Skin of body (tissue), 1 donor: ENCODE measurements at regions not wholly inside any gene's neighbourhood (a gene's known extent, or its start where the extent isn't known, plus 50 kb on each side); places are given as distances from the start of the nearest gene placed in this dataset.
"Not testable (repeated sequence)": the region's sequence is repeated elsewhere in the genome, so short reads cannot be mapped to it uniquely, and the experiment has no call there.

Source experiments
- DNase-seq: peaks from one replicate; lab custom pipeline; 2025; lab: John Stamatoyannopoulos, UW

DNA sequence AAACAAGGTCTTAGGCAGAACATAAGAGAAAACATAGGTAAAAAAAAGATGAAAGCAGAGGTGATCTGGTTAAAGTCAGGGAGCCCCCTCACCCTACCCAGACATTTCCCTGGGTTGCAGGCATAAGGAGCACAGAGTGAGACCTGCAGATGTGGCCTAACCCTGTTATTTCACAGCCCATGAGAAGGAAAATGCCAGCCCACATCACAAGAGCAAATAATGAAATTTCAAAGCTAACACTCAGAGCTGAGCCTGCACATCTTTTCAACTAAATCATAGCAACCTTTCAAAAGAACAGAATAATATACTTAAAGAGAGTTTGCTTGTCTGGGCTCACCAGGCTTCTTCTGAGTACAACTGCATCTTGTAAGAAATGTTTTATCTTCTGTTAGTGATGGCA is 295.4 kb downstream of the RPAP3 start:
- DNase-seq: no peak

DNA sequence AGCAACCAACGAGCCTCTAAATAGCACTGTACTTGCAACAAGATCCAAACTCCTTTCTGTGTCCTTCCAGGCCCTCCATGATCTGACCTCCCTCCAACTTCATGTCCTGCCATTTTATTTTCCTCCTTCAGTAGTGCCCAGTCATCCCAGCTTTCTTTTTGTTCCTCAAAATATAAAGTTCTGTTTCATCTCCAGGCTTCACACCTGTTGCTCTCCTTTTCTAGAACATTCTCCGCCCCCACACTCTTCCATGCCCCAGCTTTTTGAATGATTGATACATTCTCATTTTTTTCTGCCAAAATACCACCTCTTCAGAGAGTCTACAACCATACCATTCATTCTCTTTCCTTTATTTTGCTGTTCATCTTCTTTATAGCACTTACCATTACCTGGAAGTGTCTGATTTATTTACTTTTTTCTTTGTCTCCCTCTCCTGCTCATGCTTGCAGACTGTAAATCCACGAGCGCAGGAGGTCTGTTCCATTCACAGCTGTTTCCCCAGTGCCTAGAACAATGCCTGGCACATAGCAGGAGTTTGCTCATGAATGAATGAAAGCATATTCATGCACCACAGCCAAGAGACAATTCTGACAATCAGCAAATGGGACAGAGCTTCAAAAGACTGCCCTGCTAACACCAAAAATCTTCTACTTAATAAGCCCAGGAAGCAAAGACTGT is 296.4 kb downstream of the RPAP3 start:
- DNase-seq: no peak

DNA sequence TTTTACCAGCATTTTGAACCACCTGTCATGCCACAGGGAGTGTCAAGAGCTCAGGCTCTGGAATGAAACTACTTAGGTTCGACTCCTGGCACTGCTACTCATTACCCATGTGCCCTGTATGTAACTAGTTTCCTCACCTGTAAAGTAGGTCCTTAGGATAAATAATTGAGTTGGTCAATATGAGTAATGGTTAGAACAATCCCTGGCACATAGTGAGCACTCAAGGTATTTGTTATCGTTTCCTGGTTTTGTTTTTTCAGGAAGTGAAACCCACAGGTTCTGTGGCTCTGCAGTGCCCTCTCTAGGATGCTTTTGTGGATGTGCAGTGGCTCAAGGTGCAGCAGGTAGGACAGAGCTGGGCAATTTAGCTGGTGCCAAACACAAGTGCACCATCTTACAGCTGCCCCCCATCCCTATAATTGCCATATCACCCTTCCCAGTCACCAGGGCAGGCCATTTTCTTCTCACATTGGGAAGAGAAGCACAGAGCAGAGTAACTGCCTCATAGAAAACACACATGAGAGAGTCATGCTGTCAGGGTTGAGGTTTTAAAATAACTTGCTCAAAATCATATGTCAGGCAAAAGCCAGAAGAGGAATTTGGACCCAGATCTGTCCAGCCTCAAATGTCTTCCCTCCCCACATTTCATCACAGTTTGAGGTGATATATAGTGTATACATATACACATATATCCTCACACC is 297.5 kb downstream of the RPAP3 start:
- no peak for DNase-seq

DNA sequence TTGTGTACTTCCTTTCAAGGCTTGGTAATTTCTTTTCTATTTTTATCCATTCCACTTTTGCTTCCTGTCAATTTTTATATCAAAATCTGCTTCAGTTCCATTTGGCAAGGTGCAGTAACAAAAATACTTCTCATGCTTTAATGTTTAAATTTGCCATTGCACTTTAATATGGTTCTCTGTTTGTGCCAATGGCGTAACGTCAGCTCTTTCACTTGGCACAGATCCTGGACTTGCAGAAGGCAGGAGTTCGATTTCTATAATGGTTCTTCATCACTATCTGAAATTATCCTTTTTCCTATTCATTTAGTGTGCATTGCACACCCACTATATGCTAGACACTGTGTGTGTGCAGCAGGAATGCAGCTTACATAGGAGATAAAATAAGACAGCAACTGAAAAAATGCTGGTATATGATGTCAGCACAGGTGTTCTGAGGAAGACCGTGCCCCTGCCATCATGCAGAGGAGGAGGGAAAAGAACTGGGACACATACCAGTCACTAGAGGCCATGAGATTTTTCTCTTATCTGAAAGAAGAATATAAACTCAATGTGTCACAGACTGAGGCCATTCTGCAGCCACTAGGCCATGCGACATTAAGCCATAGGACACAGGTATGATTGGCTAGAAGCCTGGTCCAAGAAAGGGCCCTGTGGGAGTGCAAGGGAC is 298.2 kb downstream of the RPAP3 start:
- no peak for DNase-seq

DNA sequence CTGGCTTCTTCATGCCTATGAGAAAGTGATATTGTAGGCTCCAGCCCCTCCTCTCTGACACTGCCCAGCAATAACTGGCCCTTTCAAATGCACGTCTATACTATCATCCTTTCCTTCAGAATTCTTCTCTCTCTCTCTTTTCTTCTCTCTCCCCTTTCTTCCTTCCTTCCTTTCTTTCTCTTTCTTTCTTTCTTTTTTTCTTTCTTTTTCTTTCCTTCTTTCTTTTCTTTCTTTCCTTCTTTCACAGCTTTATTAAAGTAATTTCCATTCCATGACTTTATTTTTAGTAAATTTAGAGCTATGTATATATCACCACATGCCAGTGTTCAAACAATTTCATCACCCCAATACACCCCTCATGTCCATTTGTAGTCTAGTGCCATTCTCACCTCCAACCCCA is 302.1 kb downstream of the RPAP3 start:
- DNase-seq: no peak

DNA sequence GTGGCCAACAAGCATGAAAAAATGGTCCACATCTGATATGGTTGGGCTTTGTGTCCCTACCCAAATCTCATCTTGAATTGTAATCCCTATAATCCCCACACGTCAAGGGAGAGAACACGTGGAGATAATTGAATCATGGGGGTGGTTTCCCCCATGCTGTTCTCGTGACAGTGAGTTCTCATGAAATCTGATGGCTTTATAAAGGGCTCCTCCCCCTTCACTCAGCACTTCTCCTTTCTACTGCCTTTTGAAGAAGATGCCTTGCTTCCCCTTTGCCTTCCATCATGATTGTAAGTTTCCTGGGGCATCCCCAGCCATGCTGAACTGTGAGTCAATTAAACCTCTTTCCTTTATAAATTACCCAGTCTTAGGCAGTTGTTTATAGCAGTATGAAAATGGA is 304.6 kb downstream of the RPAP3 start:
- not testable (repeated sequence) for DNase-seq

DNA sequence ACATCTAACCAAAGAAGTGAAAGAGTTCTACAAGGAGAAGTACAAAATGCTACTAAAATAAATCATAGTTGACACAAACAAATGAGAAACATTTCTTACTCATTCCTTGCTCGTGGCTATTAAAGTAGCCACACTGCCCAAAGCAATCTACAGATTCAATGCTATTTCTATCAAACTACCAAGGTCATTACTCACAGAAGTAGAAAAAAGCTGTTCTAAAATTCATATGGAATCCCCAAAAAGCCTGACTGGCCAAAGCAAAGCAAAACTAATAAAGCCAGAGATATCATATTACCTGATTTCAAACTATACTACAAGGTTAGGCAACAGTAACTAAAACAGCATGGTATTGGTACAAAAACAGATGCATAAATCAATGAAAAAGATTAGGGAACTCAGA is 305.6 kb downstream of the RPAP3 start:
- DNase-seq: no peak

DNA sequence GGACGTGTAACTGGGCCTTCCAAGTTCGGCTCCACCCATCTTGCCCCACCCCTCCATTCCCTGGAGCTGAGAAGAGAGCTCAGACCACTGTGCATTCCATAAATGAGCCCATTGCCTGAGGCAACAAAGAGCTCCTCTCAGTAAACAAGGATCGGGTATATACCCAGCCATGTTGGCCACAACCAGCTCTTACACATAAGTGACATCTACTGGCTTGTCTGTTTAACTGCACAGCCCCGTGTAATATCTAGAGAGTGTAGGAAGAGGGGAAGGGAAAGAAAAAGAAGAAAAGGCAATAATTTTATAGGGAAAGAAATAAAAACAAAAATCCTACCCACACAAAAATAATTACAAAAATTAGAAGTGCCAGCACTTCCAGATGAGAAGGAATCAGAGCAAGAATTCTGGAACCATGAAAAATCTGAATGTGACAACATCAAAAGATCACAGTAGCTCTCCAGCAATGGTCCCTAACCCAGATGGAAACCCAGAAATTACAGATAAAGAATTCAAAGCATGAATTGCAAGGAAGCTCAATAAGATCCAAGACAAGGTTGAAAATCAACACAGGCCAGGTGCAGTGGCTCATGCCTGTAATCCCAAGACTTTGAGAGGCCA is 308.1 kb downstream of the RPAP3 start:
- no peak for DNase-seq

DNA sequence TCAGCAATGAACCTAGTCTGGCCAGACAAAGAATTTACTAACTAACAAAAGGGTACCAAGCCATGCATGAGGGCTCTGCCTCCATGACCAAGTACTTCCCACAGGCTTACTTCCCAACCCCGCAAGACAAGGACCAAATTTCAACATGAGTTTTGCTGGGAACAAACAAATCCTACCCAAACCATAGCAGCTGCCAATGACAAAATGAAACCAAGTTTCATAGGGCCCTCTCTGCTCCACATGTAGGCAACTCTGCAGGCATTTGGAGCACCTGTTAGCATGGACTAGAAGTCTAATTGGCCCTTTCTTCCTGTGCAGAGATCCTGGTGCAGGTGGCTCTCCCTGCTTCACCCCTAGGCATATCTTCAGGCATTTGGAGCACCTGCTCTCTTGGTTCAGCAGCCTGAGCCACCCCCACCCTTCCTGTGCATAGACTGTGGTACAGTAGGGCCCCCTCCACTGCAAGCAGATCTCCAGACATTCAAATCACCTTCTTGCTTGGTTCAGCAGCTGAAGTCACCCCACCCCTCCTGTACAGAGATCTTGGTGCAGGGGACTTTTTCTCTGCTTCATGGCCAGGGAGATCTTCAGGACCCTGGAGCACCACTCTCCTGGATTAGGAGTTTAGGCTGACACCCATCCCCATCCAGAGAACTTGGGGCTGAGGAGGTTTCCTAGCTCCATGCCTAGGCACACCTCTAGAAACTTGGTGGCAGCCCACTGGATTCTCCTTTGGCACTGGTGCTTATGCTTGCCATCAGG is 308.7 kb downstream of the RPAP3 start:
- no peak for DNase-seq

DNA sequence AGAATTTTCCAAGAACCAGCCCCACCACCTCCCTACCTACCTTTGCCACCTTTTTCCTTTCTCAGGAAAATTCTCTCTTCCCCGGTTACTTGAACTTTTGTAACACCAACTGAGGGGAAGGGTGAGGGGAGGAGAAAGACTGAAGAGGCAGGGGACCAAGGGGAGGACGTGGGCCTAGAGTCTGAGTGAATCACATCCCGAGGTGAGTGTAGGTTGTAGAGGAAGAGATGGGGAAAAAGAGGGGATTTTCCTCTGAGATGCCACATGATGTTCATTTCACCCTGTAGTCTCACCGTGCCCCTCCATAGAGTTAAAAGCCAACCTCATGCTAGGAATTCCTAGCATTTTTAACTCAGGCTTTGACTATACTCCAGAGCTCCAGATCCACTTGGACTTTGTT is 311.8 kb downstream of the RPAP3 start:
- no peak for DNase-seq

DNA sequence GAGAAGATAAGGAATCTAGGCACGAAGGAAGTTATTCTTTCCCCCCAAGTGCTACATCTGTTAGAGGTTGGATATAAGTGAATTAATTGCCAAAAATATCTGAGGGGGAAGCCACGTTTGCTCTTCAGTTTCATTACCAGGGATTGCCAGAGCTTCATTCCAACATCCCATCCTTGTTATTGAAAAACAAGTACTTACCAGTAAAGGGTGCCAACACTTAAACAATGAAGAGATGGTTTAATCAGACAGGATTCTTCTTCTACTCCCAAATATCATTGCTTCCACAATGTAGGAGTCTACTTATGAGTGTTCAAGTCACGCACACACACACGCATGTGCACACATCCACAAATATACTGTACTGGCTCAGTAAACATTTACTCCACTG is 312.4 kb downstream of the RPAP3 start:
- DNase-seq: peak; percentile 60

DNA sequence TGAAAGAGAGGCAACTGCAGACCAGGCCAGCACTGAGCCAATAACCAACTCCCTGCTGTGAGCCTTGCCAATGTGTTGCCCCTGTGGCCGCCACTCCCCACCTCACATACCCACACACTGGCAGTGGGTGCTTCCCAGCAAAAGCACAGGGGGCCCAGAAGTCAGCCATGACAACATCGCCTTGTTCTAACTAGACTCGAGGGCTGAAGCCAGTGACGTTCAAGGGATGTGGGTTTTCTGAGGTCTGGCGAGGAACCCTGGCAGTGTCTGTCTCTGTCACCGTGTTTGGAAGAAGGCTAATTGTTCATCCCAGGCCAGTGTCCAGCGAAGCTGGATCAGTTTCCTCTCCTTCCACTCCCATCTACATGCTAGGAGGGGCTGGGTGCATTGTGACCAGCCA is 311.8 kb upstream of the AMIGO2 start:
- DNase-seq: no peak

DNA sequence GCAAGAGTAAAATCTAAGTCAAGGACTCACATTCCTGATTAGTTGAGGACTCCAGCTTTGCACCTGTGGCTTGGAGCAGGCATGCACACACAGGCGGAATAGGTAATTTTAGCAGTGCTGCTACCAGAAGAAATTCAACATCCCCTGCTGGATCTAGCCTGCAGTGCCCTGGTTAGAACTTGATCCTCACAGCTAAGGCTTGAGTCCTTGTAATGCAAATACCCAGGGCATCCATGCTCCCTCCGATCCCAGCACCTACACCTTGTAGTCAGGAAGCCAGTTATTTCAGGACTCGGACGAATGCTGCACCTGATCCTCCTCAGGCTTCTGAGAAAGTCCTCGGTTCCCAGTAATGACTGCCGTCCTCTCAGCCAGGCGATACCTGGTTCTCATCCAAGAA is 309.0 kb upstream of the AMIGO2 start:
- no peak for DNase-seq

DNA sequence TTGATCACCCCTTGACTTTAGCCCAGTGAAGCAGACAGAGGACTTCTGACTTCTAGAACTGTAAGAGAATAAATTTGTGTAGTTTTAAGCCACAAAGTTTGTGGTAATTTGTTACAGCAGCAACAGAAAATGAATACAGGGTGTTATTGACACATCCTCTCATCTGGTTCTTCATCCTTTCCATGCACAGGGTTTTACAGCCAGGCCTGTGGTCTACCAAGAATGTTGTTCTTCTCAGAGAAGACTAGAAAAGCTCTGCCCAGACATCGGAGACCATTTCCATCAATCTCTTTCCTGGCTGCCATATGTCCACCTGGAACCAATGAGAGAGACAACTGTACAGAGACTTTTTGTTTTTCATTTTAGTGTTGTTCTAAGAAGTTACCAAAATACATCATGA is 308.2 kb upstream of the AMIGO2 start:
- peak; percentile 70 for DNase-seq

DNA sequence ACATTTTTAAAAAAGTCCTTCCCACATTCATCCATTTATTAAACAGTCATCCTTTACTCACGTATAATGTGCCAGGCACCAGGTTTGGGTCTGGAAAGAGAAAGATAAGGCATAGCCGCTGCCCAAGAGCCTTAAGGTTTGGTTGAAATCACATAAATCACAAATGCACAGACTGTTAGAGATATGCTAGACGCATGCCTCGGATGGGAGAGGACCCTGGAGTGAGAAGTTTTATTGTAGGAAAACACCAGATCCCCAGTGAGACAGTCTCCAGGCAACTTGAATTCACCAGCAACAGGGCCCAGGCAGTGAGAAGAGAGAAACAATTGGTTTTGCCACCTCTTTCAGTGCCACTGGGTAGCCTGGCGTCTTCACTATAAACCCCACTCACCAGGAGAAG is 305.9 kb upstream of the AMIGO2 start:
- no peak for DNase-seq

DNA sequence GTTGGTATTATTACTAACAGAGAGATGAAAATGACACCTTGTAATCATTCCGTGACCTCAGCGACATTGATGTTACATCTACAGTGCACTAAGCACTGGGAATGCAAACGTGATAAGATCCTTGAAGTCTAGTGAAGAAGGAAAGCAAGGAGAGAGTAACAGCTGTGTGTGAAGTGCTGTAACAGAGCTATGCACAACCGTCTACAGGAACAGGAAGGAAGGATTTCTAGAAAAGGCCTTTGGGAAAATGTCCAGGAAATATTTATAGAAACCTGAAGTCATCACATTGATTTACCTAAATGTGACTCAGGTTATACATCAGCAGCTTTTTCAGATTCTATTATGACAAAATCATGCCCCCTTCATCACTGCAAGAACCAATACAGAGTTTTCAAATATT is 304.2 kb upstream of the AMIGO2 start:
- no peak for DNase-seq

DNA sequence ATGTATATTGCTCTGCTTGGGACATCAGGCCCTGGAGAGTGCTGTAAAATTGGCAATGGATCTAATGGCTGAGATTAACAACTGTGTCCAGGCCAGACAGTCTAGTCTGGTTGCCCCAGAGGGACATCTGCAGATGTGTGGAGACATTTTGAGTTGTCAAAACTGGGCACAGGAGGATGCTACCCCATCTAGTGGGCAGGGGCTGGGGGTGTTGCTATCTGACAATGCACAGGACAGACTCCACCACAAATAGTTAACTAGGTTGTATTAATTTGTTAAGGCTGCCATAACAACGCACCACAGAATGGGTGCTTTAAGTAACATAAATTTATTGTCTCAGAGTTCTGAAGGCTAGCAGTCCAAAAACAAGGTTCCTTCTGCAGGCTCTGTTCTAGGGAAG is 302.5 kb upstream of the AMIGO2 start:
- no peak for DNase-seq

DNA sequence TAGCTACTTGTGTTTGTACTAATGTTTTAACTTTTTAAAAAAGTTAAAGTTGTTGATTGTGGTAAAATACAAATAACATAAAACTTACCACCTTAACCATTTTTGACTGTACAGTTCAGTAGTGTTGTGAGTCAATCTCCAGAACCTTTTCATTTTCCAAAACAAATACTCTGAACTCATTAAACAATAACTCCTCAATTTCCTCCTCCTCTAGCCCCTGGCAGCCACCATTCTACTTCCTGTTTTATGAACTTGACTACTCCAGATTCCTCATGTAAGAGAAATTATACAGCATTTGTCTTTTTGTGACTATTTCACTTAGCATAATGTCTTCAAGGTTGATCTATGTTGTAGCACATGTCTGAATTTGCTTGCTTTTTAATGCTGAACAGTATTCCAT is 299.1 kb upstream of the AMIGO2 start:
- no peak for DNase-seq

DNA sequence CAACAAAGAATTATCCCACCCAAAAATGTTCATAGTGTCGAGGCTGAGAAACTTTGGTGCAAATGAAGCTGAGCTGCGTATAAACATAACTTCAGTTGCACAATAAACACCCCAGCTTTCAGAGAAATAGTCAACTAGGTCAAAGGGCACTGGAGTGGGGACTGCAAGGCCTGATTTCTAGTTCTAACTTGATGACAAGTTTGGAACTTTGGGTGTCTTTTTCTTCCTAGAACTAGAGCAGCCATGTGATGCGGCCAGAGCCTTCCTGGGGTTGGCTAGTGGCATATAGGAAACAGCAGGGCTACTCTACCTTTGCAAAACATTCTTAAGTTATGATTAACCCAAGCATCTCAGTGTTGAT is 298.4 kb upstream of the AMIGO2 start:
- no peak for DNase-seq

DNA sequence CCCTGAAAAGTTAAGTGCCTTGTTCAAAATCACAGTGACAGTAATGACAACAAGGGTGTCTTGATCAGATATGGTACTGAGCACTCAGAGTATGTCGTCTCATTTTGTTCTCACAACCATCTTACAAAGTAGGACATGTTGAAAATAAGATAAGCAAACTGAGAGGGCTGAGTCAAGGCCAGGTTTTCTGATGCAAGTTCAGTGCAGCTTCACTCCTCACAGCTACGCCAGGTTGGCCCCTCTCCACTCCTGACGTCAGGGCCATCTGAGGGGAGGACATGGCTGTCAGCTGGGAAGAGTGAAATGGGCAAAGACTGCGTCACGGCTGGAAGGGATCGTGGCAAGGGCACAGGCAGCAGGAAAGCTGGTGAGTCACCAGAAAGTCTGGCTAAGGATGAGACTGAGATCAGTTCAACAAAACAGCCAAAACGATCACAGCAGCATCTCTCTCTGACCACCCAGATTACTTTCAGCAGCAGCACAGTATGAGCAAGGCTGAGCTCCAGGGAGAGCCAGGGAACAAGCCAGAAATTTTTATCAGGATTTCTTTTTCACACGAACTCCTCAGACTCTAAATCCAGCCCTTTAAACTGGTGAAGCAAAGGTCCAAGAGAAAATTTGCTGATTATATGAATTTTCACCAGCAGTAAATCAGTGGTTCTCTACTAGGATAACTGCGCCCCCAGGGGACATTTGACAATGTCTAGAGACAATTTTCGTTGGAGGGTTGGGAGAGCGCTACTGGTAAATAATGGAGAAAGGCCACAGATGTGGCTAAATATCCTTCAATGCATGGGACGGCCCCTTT is 297.9 kb upstream of the AMIGO2 start:
- DNase-seq: peak; percentile 68

DNA sequence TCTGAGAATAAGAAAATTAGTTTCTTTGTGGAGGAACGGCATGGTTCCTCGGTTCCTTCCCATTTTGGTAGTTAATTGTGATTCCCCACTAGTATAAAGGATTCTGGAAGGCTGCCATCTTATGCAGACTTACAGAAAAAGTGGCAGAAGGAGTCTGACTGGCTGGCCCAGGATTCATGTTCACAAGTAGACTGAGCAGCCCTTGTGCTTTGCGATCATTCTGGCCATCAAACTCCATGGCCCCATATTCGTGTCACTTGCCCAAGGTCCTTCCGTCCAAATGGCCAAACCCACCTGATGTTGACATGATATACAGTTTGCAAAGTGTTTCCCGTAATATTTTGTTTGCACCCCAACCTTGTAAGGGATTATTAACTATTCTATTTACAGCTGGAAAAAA is 297.2 kb upstream of the AMIGO2 start:
- no peak for DNase-seq
